Retina (tissue), 1 donor: ENCODE measurements at regions not wholly inside any gene's neighbourhood (a gene's known extent, or its start where the extent isn't known, plus 50 kb on each side); places are given as distances from the start of the nearest gene placed in this dataset.
"Not testable (repeated sequence)": the region's sequence is repeated elsewhere in the genome, so short reads cannot be mapped to it uniquely, and the experiment has no call there.

Experiments
- DNase-seq: peaks from one replicate; pipeline ENCODE4 v3.0.0-alpha.2; 2016

DNA sequence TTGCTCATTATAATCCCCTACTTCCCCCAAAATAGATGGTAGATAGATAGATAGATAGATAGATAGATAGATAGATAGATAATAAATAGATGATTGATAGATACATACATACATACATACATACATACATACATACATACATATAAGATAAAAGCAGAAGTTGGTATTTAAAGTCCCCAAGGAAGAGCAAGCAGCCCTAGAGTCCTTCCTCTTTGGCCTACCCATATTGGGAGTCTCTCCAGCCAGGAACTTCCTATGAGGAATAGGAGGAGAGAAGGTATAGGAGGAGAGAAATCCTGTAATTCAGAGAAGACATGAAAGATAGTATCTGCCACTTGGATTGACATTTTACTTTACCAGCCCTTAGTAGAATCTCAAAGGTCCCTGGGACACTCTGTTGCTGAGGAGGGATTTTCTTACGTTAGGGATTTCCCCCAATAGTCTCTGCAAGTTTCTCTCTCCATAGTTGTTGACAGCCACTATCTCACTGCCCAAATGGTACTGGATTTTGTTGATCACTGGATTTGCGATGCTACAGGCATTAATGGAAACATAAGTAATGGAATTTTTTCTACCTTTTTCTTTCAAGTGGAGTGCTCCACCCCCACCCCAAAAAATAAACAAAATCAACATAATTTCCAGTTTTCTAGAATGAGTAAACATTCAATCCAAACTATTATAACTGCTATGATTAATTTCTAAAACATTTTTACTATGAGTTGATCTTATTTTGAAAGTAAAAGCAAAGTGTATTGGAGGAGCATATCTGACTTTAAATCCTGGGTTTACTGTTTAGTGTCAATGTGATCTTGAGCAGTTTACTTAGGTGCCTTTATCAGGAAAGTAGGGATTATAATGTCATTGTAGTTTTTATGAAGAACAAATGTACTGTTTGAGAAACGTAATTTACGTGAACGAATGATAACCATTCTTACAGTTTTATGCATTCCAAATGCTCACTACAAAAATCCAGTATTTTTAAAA is 93.2 kb upstream of the TNFSF4 start:
- no peak for DNase-seq

GRCh38 chr1:173301507-173301906 is 94.4 kb upstream of the TNFSF4 start:
- DNase-seq = no peak

GRCh38 chr1:173302366-173302765 is 95.2 kb upstream of the TNFSF4 start:
- DNase-seq = no peak

DNA sequence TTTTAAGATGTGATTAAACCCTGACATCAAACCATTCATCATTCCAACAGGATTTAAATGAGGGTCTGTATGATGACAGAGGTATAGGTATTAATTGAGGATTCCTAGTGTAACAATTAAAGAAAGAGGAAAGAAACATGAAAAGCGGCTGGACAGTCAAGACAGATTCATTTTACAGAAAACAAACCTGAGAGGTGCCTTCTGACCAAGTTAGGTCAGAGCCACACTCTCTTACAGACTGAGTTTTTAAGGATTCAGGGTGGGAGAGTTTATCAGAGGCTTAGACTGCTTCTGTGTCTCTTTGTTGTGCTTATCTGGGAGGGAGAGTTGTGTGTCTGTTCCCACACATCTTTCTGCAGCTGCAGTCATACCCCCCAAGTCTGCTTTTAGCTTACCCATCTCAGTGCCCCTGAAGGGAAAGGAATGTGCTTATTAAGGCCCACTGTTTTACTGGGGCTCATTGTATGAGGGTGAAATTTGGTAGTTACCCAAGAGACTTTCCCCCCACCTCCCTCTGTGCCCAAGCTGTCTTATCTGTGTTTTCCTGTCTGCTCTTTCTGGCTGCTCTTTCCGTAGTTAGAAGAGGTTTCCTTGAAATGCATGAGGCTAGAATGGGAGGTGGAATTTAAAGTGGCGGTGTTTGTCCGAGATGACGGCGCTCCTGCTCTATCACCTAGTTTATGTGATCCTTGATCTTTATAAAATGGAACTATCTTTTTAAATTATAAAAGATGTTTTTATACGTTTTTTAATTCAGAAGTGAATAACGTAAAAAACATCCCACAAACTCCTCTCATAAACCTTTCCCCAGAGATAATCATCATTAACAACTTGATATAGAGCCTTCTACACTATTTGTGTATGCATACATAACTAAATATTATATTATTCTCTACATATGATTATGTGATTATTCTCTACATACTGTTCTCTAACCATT is 96.0 kb upstream of the TNFSF4 start:
- peak; percentile 11 for DNase-seq

- DNase-seq = no peak
Observed at GRCh38 chr1:173303984-173304383, 96.9 kb upstream of the TNFSF4 start.

GRCh38 chr1:173304529-173305227 is 97.5 kb upstream of the TNFSF4 start:
- no peak for DNase-seq

DNA sequence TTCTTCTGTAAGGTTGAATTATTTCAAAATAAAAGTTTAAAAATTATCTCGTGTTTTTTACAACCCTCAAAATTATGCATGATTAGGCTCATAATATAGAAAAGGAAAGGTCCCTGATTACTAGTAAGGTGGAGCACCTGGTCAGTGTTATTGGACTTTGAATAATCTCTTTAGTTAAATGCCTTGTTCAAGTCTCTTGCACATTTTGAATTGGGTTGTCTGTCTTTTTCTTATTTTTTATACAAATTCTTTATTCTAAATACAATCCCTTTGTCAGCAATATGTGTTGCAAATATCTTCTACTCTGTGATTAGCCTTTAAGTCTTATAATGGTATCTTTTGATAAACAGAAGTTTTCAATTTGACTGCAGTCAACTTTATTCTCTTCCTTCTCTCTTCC is 100.7 kb upstream of the TNFSF4 start:
- DNase-seq = no peak

GRCh38 chr1:173314656-173315055 is 107.5 kb upstream of the TNFSF4 start:
- no peak for DNase-seq

- no peak for DNase-seq
Observed at GRCh38 chr1:173315296-173315695, 108.2 kb upstream of the TNFSF4 start.

DNA sequence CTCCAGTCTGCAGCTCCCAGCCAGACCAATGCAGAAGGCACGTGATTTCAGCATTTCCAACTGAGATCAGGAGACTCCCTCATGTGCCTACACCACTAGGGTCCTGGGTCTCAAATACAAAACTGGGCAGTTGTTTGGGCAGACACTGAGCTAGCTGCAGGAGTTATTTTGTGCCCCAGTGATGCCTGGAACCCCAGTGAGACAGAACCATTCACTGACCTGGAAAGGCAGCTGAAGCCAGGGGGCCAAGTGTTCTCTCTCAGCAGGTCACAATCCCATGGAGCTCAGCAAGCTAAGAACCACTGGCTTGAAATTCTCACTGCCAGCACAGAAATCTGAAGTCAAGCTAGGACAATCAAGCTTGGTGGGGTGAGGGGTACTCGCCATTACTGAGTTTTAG is 111.7 kb upstream of the TNFSF4 start:
- no peak for DNase-seq

- not testable (repeated sequence) for DNase-seq
Observed at GRCh38 chr1:173324352-173324751, 117.2 kb upstream of the TNFSF4 start.

DNA sequence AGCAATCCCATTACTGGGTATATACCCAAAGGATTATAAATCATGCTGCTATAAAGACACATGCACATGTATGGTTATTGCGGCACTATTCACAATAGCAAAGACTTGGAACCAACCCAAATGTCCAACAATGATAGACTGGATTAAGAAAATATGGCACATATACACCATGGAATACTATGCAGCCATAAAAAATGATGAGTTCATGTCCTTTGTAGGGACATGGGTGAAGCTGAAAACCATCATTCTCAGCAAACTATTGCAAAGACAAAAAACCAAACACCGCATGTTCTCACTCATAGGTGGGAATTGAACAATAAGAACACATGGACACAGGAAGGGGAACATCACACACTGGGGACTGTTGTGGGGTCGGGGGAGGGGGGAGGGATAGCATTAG is 120.9 kb upstream of the TNFSF4 start:
- not testable (repeated sequence) for DNase-seq

GRCh38 chr1:173328961-173329360 is 121.8 kb upstream of the TNFSF4 start:
- no peak for DNase-seq

- no peak for DNase-seq
Observed at GRCh38 chr1:173329726-173330125, 122.6 kb upstream of the TNFSF4 start.

DNA sequence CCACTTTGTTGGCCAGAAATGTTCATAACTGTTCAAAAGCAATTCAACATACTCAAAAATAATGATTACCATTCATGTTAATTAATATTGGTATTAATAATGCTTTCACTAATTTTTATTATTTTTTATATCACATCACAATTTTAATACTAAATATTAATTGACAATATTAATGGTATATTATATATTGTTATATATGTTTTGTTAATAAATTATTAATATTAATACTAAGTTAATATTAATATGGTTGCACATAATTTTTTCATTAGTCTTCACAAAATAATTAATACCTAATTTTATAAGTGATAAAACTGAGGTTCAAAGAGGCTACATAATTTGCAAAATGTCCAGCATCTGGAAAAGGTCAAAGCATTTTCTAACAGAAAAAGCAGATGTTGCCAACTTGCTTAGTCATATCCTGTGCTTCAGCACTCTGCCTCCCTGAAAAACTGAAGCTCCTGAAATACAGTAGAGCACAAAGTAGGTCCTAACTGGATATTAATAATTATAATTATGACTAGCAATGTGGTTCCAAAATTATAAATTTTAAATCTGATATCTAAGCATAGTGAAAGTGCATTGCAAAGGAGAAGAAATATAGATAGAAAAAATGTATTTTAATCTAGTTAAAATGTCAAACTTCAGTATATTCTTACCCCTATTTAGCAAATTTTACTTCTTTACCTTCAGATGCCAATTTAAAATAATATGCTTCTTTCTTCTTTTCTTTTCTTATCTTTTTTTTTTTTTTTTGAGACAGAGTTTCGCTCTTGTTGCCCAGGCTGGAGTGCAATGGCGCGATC is 123.2 kb upstream of the TNFSF4 start:
- no peak for DNase-seq

DNA sequence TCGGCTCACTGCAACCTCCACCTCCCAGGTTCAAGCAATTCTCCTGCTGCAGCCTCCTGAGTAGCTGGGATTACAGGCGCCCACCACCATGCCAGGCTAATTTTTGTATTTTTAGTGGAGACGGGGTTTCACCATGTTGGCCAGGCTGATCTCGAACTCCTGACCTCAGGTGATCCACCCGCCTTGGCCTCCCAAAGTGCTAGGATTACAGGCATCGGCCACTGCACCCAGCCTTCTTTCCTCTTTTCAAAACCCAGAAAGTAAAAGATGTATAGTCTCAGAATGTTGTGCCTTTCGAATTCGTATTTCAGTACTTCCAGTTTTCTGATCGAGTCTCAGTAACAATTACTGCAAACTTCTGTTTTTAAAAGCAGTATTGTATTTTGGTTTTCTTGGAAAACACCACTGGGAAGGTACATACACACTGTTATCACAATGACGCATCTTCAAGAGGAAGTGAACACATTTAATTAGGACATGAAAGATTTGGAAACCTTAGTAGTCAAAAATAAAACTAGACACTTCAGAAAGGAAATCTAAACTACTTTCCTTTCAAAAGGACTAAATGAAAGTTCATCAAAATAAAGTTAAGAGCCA is 123.9 kb upstream of the TNFSF4 start:
- DNase-seq = not testable (repeated sequence)

- no peak for DNase-seq
Observed at GRCh38 chr1:173332026-173332425, 124.9 kb upstream of the TNFSF4 start.

GRCh38 chr1:173333581-173333980 is 126.5 kb upstream of the TNFSF4 start:
- DNase-seq = no peak

GRCh38 chr1:173337126-173337525 is 130.0 kb upstream of the TNFSF4 start:
- DNase-seq = no peak

DNA sequence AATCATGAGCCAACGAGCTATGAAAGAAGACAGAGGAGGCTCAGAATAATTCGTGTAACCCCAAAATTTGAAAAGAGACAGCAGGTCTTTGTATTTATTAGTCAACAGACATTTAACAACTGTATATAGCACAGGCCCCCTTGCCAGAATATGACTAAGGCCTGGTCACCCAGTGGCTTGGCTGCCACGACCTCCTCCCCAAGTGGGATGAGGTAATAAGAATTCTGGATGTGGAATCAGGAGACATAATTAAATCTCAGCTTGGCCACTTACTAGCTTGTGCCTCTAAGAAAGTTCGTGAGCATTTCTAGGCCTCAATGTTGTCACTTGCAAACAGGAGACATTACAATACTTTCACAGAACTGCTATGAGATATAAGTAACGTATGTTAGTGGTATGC is 134.2 kb upstream of the TNFSF4 start:
- DNase-seq = no peak

GRCh38 chr1:173341971-173342370 is 134.8 kb upstream of the TNFSF4 start:
- no peak for DNase-seq

DNA sequence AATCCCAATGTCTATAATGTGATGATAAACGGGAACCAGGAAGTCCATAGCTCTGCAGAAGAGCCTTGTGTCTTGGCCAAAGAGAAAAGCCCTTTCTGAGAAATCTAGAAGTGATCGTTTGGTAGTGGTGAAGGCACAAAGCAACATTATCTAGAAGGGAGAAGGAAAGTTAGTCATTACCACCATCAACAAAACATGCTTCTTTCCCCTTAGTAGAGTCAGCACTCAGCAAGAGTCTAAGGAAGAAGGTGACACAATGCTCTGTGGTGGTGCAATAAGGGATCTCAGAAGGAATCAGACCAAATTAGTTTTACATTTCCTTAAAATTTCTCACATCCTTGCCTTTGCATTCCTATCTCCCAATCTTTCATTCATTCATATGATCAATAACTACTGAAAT is 134.4 kb upstream of the PRDX6 start:
- no peak for DNase-seq
